ENCODE measurements at regions not wholly inside any gene's neighbourhood (a gene's known extent, or its start where the extent isn't known, plus 50 kb on each side); places are given as distances from the start of the nearest gene placed in this dataset.

DNA sequence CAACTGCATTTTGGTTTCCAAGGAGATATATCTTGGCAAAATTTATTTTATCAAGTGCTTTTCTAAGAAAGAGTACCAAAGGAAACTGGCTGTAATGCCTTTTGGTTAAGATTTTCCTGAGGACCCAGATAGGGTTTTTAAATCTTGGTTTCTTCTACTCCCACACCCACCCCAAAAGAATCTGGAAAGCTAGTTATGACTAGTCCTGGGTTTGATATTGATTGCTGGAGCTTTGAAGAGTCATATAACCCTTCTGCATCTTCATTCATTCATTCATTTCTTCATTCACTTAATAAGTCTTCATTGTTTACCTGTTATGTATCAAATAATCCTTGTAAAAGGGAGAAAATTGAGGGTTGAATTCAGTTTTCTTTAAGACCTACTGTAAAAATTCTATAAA lies 425.2 kb downstream of the PCNX1 start:
- TF ChIP-seq EZH2 (IDR thresholded peaks at IDR 0.05; ENCODE audit: low read length, unreplicated experiment) (no peak), EZH2phosphoT487 (IDR thresholded peaks at IDR 0.05; ENCODE audit: borderline replicate concordance, low read length) (no peak), CTCF (conservative IDR thresholded peaks at IDR 0.05; ENCODE audit: low read depth, low read length) (no peak)
- CTCF ChIA-PET = interaction anchor here (0.6 kb wide), 1 partner anchor 83 kb away, joined by 3 read pairs; no protein-coding TSS in a partner anchor
- no peak overlapping the region for H3K4me2 ChIP-seq (ENCODE audit: low read length)
- no peak overlapping the region for H3K4me3 ChIP-seq (ENCODE audit: low read length)
- H3K36me3 ChIP-seq (ENCODE audit: low read depth, low read length) = peaks cover 14% of the 10 kb centered on the region
- POLR2A ChIA-PET (ENCODE audit: unreplicated experiment) = interaction anchor here (0.6 kb wide), 1 partner anchor 236 kb away, joined by 5 read pairs; no protein-coding TSS in a partner anchor
- no peaks in the 10 kb centered on the region for H3K9me3 ChIP-seq (ENCODE audit: low read length)
- no peak overlapping the region for H3K27ac ChIP-seq (ENCODE audit: low read length)
- H3K79me2 ChIP-seq (ENCODE audit: low read length) = peaks cover 100% of the 10 kb centered on the region
- peaks cover 32% of the 10 kb centered on the region for H4K20me1 ChIP-seq (ENCODE audit: low read length)
- no peaks in the 10 kb centered on the region for H3F3A ChIP-seq (ENCODE audit: low read length, unreplicated experiment)
- BruUV-seq (replicated peaks) = no TSS peak
- intact Hi-C loops (cut with micrococcal nuclease) = no loop called here
- H3K27me3 ChIP-seq (ENCODE audit: low read length) = no peaks in the 10 kb centered on the region
- no peaks in the 10 kb centered on the region for H3K4me1 ChIP-seq (ENCODE audit: insufficient read depth, low read length)
- DNase-seq (no peak), ATAC-seq (no peak)
- H3K9ac ChIP-seq (ENCODE audit: low read length) = no peak overlapping the region
- no peaks in the 10 kb centered on the region for H3K9me2 ChIP-seq (replicated peaks; ENCODE audit: low read length)
- H2AFZ ChIP-seq (ENCODE audit: low read length) = no peak overlapping the region

DNA sequence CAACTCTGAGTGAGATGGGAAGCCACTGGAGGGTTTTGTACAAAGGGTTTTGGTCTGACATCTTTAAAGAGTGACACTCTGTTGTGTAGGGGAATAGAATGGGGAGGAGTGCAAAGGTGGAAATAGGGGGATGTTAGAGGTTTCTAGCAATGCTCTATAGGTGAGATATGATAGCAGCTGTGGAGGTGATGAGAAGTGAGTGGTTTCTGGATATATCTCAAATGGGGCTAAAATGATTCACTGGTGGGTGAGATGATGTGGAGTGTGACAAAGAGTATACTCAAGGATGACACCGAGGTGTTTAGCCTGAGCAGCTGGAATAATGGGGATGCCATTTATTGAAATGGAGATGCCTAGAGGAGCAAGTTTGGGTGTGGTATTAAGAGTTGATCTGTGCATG lies 426.4 kb downstream of the PCNX1 start:
- TF ChIP-seq EZH2phosphoT487 (IDR thresholded peaks at IDR 0.05; ENCODE audit: borderline replicate concordance, low read length) = no peak
- no peak for TF ChIP-seq EZH2 (IDR thresholded peaks at IDR 0.05; ENCODE audit: low read length, unreplicated experiment)
- TF ChIP-seq CTCF (conservative IDR thresholded peaks at IDR 0.05; ENCODE audit: low read depth, low read length) = no peak
- H2AFZ ChIP-seq (ENCODE audit: low read length) = no peak overlapping the region
- no peak overlapping the region for H3K9ac ChIP-seq (ENCODE audit: low read length)
- no peak overlapping the region for H3K4me2 ChIP-seq (ENCODE audit: low read length)
- no peak for DNase-seq
- no peak for ATAC-seq
- no peaks in the 10 kb centered on the region for H3K9me2 ChIP-seq (replicated peaks; ENCODE audit: low read length)
- H4K20me1 ChIP-seq (ENCODE audit: low read length) = peaks cover 28% of the 10 kb centered on the region
- H3K36me3 ChIP-seq (ENCODE audit: low read depth, low read length) = peaks cover 21% of the 10 kb centered on the region
- no peak overlapping the region for H3K4me3 ChIP-seq (ENCODE audit: low read length)
- no peaks in the 10 kb centered on the region for H3K27me3 ChIP-seq (ENCODE audit: low read length)
- no peaks in the 10 kb centered on the region for H3K9me3 ChIP-seq (ENCODE audit: low read length)
- POLR2A ChIA-PET (ENCODE audit: unreplicated experiment) = no interaction called here
- BruUV-seq (replicated peaks) = no TSS peak
- CTCF ChIA-PET = no interaction called here
- intact Hi-C loops (cut with micrococcal nuclease) = no loop called here
- no peaks in the 10 kb centered on the region for H3K4me1 ChIP-seq (ENCODE audit: insufficient read depth, low read length)
- peaks cover 98% of the 10 kb centered on the region for H3K79me2 ChIP-seq (ENCODE audit: low read length)
- H3K27ac ChIP-seq (ENCODE audit: low read length) = no peak overlapping the region
- no peaks in the 10 kb centered on the region for H3F3A ChIP-seq (ENCODE audit: low read length, unreplicated experiment)

- Histone ChIP-seq H3K9me2 (replicated peaks; ENCODE audit: low read length) (no peaks in the 10 kb centered on the region), H2AFZ (ENCODE audit: low read length) (no peak overlapping the region), H3K27ac (ENCODE audit: low read length) (no peak overlapping the region), H3K9me3 (ENCODE audit: low read length) (no peaks in the 10 kb centered on the region), H3F3A (ENCODE audit: low read length, unreplicated experiment) (no peaks in the 10 kb centered on the region), H3K79me2 (ENCODE audit: low read length) (peaks cover 98% of the 10 kb centered on the region), H3K36me3 (ENCODE audit: low read depth, low read length) (peaks cover 17% of the 10 kb centered on the region), H3K4me1 (ENCODE audit: insufficient read depth, low read length) (no peaks in the 10 kb centered on the region), H3K9ac (ENCODE audit: low read length) (no peak overlapping the region), H4K20me1 (ENCODE audit: low read length) (peaks cover 33% of the 10 kb centered on the region), H3K27me3 (ENCODE audit: low read length) (no peaks in the 10 kb centered on the region), H3K4me3 (ENCODE audit: low read length) (no peak overlapping the region), H3K4me2 (ENCODE audit: low read length) (no peak overlapping the region)
- no TSS peak for BruUV-seq (replicated peaks)
- intact Hi-C loops (cut with micrococcal nuclease) = no loop called here
- TF ChIP-seq CTCF (conservative IDR thresholded peaks at IDR 0.05; ENCODE audit: low read depth, low read length) = no peak
- ChIA-PET POLR2A (ENCODE audit: unreplicated experiment) (no interaction called here), CTCF (no interaction called here)
- ATAC-seq = no peak
- DNase-seq = no peak
Measured at GRCh38 chr14:71336489-71337192, 429.4 kb downstream of the PCNX1 start.
